ENCODE measurements at regions not wholly inside any gene's neighbourhood (a gene's known extent, or its start where the extent isn't known, plus 50 kb on each side); places are given as distances from the start of the nearest gene placed in this dataset.

DNA sequence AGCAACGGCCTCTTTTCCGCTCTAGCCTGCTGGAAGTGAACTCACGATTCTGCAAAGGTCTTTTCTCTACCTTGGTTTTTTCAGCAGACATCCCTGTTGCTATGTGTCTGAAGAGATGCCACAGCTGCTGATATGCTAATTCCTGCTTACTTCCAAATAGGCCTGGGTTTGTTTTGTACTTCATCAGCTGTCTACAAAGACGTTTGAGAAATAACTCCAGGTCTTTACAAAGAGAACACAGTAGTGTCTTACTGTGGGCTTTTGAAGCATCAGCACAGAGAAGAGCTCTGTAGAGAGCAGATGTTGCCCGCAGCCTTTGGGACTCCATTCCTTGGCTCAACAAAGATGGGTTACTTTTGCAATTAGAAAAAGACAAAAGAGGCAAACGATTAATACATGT, 1366.5 kb downstream of the AACS start:
- TF ChIP-seq EZH2 (IDR thresholded peaks at IDR 0.05; ENCODE audit: borderline replicate concordance, low read length): no peak
- TF ChIP-seq, protein P1, sequence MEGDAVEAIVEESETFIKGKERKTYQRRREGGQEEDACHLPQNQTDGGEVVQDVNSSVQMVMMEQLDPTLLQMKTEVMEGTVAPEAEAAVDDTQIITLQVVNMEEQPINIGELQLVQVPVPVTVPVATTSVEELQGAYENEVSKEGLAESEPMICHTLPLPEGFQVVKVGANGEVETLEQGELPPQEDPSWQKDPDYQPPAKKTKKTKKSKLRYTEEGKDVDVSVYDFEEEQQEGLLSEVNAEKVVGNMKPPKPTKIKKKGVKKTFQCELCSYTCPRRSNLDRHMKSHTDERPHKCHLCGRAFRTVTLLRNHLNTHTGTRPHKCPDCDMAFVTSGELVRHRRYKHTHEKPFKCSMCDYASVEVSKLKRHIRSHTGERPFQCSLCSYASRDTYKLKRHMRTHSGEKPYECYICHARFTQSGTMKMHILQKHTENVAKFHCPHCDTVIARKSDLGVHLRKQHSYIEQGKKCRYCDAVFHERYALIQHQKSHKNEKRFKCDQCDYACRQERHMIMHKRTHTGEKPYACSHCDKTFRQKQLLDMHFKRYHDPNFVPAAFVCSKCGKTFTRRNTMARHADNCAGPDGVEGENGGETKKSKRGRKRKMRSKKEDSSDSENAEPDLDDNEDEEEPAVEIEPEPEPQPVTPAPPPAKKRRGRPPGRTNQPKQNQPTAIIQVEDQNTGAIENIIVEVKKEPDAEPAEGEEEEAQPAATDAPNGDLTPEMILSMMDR (IDR thresholded peaks at IDR 0.05; ENCODE audit: low read length): no peak
- Histone ChIP-seq H3K79me2 (ENCODE audit: insufficient read depth, low read length) (no peaks in the 10 kb centered on the region), H3K4me1 (ENCODE audit: insufficient read depth, low read length, severe bottlenecking) (peaks cover 21% of the 10 kb centered on the region), H3K4me3 (ENCODE audit: low read depth, low read length, poor library complexity, severe bottlenecking) (no peak overlapping the region), H2AFZ (ENCODE audit: low read length) (no peak overlapping the region), H3K9me3 (ENCODE audit: low read length) (no peaks in the 10 kb centered on the region), H3K27ac (ENCODE audit: low read depth, low read length, poor library complexity, severe bottlenecking) (no peak overlapping the region), H3K9me2 (ENCODE audit: low read depth, low read length) (no peaks in the 10 kb centered on the region), H3K9ac (ENCODE audit: low read length) (no peak overlapping the region), H3K4me2 (ENCODE audit: low read length) (no peak overlapping the region), H3F3A (ENCODE audit: insufficient read depth, low read length) (no peaks in the 10 kb centered on the region), H3K36me3 (ENCODE audit: insufficient read depth, low read length) (no peaks in the 10 kb centered on the region), H4K20me1 (ENCODE audit: insufficient read depth, low read length) (no peaks in the 10 kb centered on the region), H3K27me3 (ENCODE audit: insufficient read depth, low read length) (no peaks in the 10 kb centered on the region)

DNA sequence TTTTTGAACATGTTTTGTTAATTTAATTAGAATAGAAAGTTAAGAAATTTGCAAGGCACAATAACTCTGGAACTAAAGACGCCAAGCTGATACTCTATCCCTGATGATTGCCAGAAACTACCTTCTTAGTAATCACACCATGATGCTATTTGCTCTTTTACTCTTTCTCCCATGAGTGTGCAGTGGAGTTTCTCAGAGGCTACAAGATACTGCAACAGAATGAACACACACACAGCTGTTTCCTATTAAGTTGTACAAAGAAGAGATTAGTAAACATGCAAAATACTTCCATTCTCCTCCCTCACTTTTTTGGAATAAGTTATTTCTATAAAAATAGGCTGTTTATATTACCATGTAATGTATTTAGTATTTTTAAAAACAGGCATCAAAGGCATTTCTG, 1367.5 kb downstream of the AACS start:
- no peaks in the 10 kb centered on the region for H4K20me1 ChIP-seq (ENCODE audit: insufficient read depth, low read length)

GRCh38 chr12:126434412-126434985, 1369.3 kb downstream of the AACS start:
- Histone ChIP-seq H3K4me1 (ENCODE audit: insufficient read depth, low read length, severe bottlenecking) (peaks cover 43% of the 10 kb centered on the region), H3K4me3 (ENCODE audit: low read depth, low read length, poor library complexity, severe bottlenecking) (no peak overlapping the region), H3F3A (ENCODE audit: insufficient read depth, low read length) (no peaks in the 10 kb centered on the region), H2AFZ (ENCODE audit: low read length) (no peak overlapping the region), H3K27ac (ENCODE audit: low read depth, low read length, poor library complexity, severe bottlenecking) (no peak overlapping the region), H3K79me2 (ENCODE audit: insufficient read depth, low read length) (no peaks in the 10 kb centered on the region), H4K20me1 (ENCODE audit: insufficient read depth, low read length) (no peaks in the 10 kb centered on the region), H3K27me3 (ENCODE audit: insufficient read depth, low read length) (no peaks in the 10 kb centered on the region), H3K9ac (ENCODE audit: low read length) (no peak overlapping the region), H3K9me2 (ENCODE audit: low read depth, low read length) (no peaks in the 10 kb centered on the region), H3K9me3 (ENCODE audit: low read length) (no peaks in the 10 kb centered on the region), H3K36me3 (ENCODE audit: insufficient read depth, low read length) (no peaks in the 10 kb centered on the region), H3K4me2 (ENCODE audit: low read length) (no peak overlapping the region)
- no peak for TF ChIP-seq EZH2 (IDR thresholded peaks at IDR 0.05; ENCODE audit: borderline replicate concordance, low read length)
- TF ChIP-seq, protein P1 (IDR thresholded peaks at IDR 0.05; ENCODE audit: low read length): no peak

More for the DNA sequence above, 1367.5 kb downstream of the AACS start:
- H3F3A ChIP-seq (ENCODE audit: insufficient read depth, low read length): no peaks in the 10 kb centered on the region
- no peak for TF ChIP-seq EZH2 (IDR thresholded peaks at IDR 0.05; ENCODE audit: borderline replicate concordance, low read length)
- TF ChIP-seq, protein P1 (IDR thresholded peaks at IDR 0.05; ENCODE audit: low read length): no peak
- H3K27me3 ChIP-seq (ENCODE audit: insufficient read depth, low read length): no peaks in the 10 kb centered on the region
- H3K79me2 ChIP-seq (ENCODE audit: insufficient read depth, low read length): no peaks in the 10 kb centered on the region
- no peaks in the 10 kb centered on the region for H3K9me3 ChIP-seq (ENCODE audit: low read length)
- H3K4me3 ChIP-seq (ENCODE audit: low read depth, low read length, poor library complexity, severe bottlenecking): no peak overlapping the region
- H3K27ac ChIP-seq (ENCODE audit: low read depth, low read length, poor library complexity, severe bottlenecking): no peak overlapping the region
- H3K4me2 ChIP-seq (ENCODE audit: low read length): no peak overlapping the region
- H3K36me3 ChIP-seq (ENCODE audit: insufficient read depth, low read length): no peaks in the 10 kb centered on the region
- H3K9ac ChIP-seq (ENCODE audit: low read length): no peak overlapping the region
- H2AFZ ChIP-seq (ENCODE audit: low read length): no peak overlapping the region
- no peaks in the 10 kb centered on the region for H3K9me2 ChIP-seq (ENCODE audit: low read depth, low read length)
- peaks cover 31% of the 10 kb centered on the region for H3K4me1 ChIP-seq (ENCODE audit: insufficient read depth, low read length, severe bottlenecking)
